ENCODE measurements at regions not wholly inside any gene's neighbourhood (a gene's known extent, or its start where the extent isn't known, plus 50 kb on each side); places are given as distances from the start of the nearest gene placed in this dataset.

- CTCF ChIA-PET, result no interaction called here
These were observed 1026.7 kb upstream of the TENM3 start for GRCh38 chr4:181216501-181216900.

More at GRCh38 chr4:181216501-181216900, 1026.7 kb upstream of the TENM3 start:
- intact Hi-C loops (cut with micrococcal nuclease), result no loop called here
- Histone ChIP-seq H3K27me3 (ENCODE audit: insufficient read depth, low read length) (no peaks in the 10 kb centered on the region), H4K20me1 (ENCODE audit: insufficient read depth) (no peaks in the 10 kb centered on the region), H3K4me2 (ENCODE audit: low read length) (no peak overlapping the region), H3K4me3 (replicated peaks in 1 of 2; ENCODE audit: low read depth in 1 of 2, low read length in 2 of 2) (no peak overlapping the region), H3K4me1 (ENCODE audit: control insufficient read depth in 1 of 2, insufficient read depth in 2 of 2, low read length in 2 of 2) (0 out of 4 replicates have a peak, but pooled peaks cover 0 to 3% of the 10 kb centered on the region in 2 experiments), H3K79me2 (ENCODE audit: insufficient read depth, low read length) (no peaks in the 10 kb centered on the region), H3K9me2 (ENCODE audit: insufficient read depth) (no peaks in the 10 kb centered on the region), H3K27ac (ENCODE audit: low read depth, low read length) (no peak overlapping the region), H3K9ac (ENCODE audit: low read length) (no peak overlapping the region), H3K36me3 (ENCODE audit: control insufficient read depth in 1 of 2, insufficient read depth in 2 of 2, low read length in 2 of 2) (no peaks in the 10 kb centered on the region), H2AFZ (ENCODE audit: low read depth, low read length, poor library complexity, severe bottlenecking) (no peak overlapping the region), H3K9me3 (ENCODE audit: control insufficient read depth in 1 of 2, insufficient read depth in 1 of 2, low read depth in 1 of 2, low read length in 2 of 2) (no peaks in the 10 kb centered on the region)
- ATAC-seq (no peak), DNase-seq (ENCODE audit: low read depth, low spot score) (no peak)
- BruUV-seq (replicated peaks), result no TSS peak
- RAD21 ChIA-PET (ENCODE audit: low non-redundant PET in 1 of 2, low total read pairs in 2 of 2, uncharacterized antibody in 2 of 2, unreplicated experiment in 2 of 2), result no interaction called here
- POLR2A ChIA-PET, result no interaction called here
- no peak for TF ChIP-seq EZH2 (IDR thresholded peaks at IDR 0.05)
- TF ChIP-seq SIN3A (IDR thresholded peaks at IDR 0.05; ENCODE audit: low read depth), result no peak
- TF ChIP-seq REST (IDR thresholded peaks at IDR 0.05; ENCODE audit: low read depth), result no peak
- TF ChIP-seq MAX (IDR thresholded peaks at IDR 0.05), result no peak
- no peak for TF ChIP-seq ATF3 (IDR thresholded peaks at IDR 0.05)
- TF ChIP-seq POLR2A (IDR thresholded peaks at IDR 0.05; ENCODE audit: borderline replicate concordance, extremely low read depth, insufficient read depth, insufficient read length), result no peak
- no peak for TF ChIP-seq SRF (IDR thresholded peaks at IDR 0.05; ENCODE audit: low read depth)
- TF ChIP-seq CBX3 (IDR thresholded peaks at IDR 0.05; ENCODE audit: low read depth), result no peak
- no peak for TF ChIP-seq ELF1 (IDR thresholded peaks at IDR 0.05; ENCODE audit: borderline replicate concordance, low read depth)
- TF ChIP-seq FOSL1 (IDR thresholded peaks at IDR 0.05; ENCODE audit: low read depth), result no peak
- TF ChIP-seq EGR1 (IDR thresholded peaks at IDR 0.05; ENCODE audit: low read depth), result no peak
- TF ChIP-seq SP1 (IDR thresholded peaks at IDR 0.05; ENCODE audit: low read depth), result no peak

Measured in HCT116 (cell line).